ENCODE measurements at regions not wholly inside any gene's neighbourhood (a gene's known extent, or its start where the extent isn't known, plus 50 kb on each side); places are given as distances from the start of the nearest gene placed in this dataset.

GRCh38 chr12:27907766-27908165 lies 64.8 kb downstream of the PTHLH start:
- DNase-seq (no peak), ATAC-seq (no peak)
- no peak overlapping the region for H3K4me3 Mint-ChIP-seq
- no peaks in the 10 kb centered on the region for H3K4me1 Mint-ChIP-seq
- peaks cover 10% of the 10 kb centered on the region for H3K27me3 Mint-ChIP-seq
- no peaks in the 10 kb centered on the region for H3K36me3 Mint-ChIP-seq (ENCODE audit: low read depth)
- no peak overlapping the region for H3K27ac Mint-ChIP-seq
- H3K9me3 ChIP-seq (ENCODE audit: control insufficient read depth, low read length, poor library complexity, severe bottlenecking): no peaks in the 10 kb centered on the region

DNA sequence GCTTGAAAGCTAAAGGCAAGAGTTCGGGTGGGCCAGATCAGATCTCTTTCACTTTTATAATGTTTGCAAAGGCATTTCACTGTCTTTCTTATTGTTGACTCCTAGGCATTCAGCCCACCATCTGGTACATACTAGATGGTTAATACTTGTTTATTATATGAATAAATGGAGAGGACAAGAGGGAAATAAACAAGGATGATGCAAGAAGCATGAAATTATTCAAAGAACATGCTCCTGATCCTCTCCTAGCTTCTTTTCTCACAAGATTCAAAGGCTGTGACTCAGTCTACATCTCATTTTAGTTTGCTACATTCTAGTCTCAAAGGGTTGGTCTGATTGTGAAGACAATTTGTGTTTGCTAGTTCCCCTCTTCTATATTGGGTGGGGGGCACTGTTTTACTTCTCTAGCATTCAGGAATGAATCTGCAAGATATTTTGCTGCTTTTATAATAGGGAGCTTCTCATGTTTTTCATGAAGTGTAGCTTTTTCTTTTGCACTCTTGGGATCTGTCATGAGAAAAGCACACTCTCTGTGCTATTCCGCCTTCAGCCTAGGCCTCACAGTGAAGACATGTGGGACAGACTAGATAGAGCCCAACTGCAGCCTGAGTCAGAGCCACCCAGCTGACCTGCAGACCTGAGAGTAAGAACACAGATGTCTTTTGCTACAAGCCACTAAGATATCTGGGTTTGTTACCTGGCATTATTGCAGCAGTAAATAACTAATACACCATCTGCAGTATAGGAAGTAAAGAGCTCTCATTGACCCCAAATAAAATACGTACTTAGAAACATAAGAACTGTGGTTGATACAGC lies 65.7 kb downstream of the PTHLH start:
- H3K27ac Mint-ChIP-seq: no peak overlapping the region
- H3K27me3 Mint-ChIP-seq: peaks cover 14% of the 10 kb centered on the region
- no peak overlapping the region for H3K4me3 Mint-ChIP-seq
- no peaks in the 10 kb centered on the region for H3K36me3 Mint-ChIP-seq (ENCODE audit: low read depth)
- H3K9me3 ChIP-seq (ENCODE audit: control insufficient read depth, low read length, poor library complexity, severe bottlenecking): no peaks in the 10 kb centered on the region
- ATAC-seq: no peak
- no peak for DNase-seq
- H3K4me1 Mint-ChIP-seq: no peaks in the 10 kb centered on the region

DNA sequence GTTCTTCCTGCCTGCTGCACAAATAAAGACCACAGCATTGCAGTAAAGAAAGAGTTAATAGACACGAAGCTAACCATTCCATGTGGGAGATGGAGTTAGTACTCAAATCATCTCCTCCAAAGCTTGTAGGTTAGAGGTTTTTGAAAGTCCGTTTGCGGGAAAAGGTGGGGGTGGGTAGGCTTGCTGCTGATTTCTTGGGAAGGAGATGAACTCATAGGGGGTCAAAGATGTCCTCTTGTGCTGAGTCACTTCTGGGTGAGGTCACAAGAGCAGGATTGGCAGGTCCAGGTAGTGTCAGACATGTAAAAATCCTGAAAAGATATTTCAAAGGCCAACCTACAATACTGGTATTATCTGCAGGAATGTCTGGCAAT lies 66.4 kb downstream of the PTHLH start:
- H3K36me3 Mint-ChIP-seq (ENCODE audit: low read depth): no peaks in the 10 kb centered on the region
- H3K27ac Mint-ChIP-seq: no peak overlapping the region
- no peak overlapping the region for H3K4me3 Mint-ChIP-seq
- peaks cover 14% of the 10 kb centered on the region for H3K27me3 Mint-ChIP-seq
- DNase-seq (no peak), ATAC-seq (no peak)
- no peaks in the 10 kb centered on the region for H3K4me1 Mint-ChIP-seq
- H3K9me3 ChIP-seq (ENCODE audit: control insufficient read depth, low read length, poor library complexity, severe bottlenecking): no peaks in the 10 kb centered on the region

- no peak for ATAC-seq
- peaks cover 14% of the 10 kb centered on the region for H3K27me3 Mint-ChIP-seq
- DNase-seq: no peak
- H3K4me3 Mint-ChIP-seq: no peak overlapping the region
- H3K36me3 Mint-ChIP-seq (ENCODE audit: low read depth): no peaks in the 10 kb centered on the region
- H3K27ac Mint-ChIP-seq: no peak overlapping the region
- H3K4me1 Mint-ChIP-seq: no peaks in the 10 kb centered on the region
- no peaks in the 10 kb centered on the region for H3K9me3 ChIP-seq (ENCODE audit: control insufficient read depth, low read length, poor library complexity, severe bottlenecking)
Observed at GRCh38 chr12:27905285-27906126, 67.0 kb downstream of the PTHLH start.

GRCh38 chr12:27902651-27903050 lies 69.9 kb downstream of the PTHLH start:
- peaks cover 10% of the 10 kb centered on the region for H3K27me3 Mint-ChIP-seq
- no peak overlapping the region for H3K4me3 Mint-ChIP-seq
- no peaks in the 10 kb centered on the region for H3K4me1 Mint-ChIP-seq
- ATAC-seq: no peak
- no peak overlapping the region for H3K27ac Mint-ChIP-seq
- DNase-seq: no peak
- H3K9me3 ChIP-seq (ENCODE audit: control insufficient read depth, low read length, poor library complexity, severe bottlenecking): no peaks in the 10 kb centered on the region
- H3K36me3 Mint-ChIP-seq (ENCODE audit: low read depth): no peaks in the 10 kb centered on the region

- H3K9me3 ChIP-seq (ENCODE audit: control insufficient read depth, low read length, poor library complexity, severe bottlenecking): no peaks in the 10 kb centered on the region
- no peak for DNase-seq
- ATAC-seq: no peak
- no peaks in the 10 kb centered on the region for H3K4me1 Mint-ChIP-seq
- no peak overlapping the region for H3K4me3 Mint-ChIP-seq
- H3K36me3 Mint-ChIP-seq (ENCODE audit: low read depth): no peaks in the 10 kb centered on the region
- H3K27me3 Mint-ChIP-seq: peaks cover 10% of the 10 kb centered on the region
- no peak overlapping the region for H3K27ac Mint-ChIP-seq
Observed at GRCh38 chr12:27901959-27902358, 70.6 kb downstream of the PTHLH start.

- Mint-ChIP-seq H3K4me1 (no peaks in the 10 kb centered on the region), H3K27me3 (peaks cover 10% of the 10 kb centered on the region), H3K4me3 (no peak overlapping the region), H3K36me3 (ENCODE audit: low read depth) (no peaks in the 10 kb centered on the region), H3K27ac (no peak overlapping the region)
- no peaks in the 10 kb centered on the region for H3K9me3 ChIP-seq (ENCODE audit: control insufficient read depth, low read length, poor library complexity, severe bottlenecking)
- no peak for DNase-seq
- ATAC-seq: no peak
Observed at GRCh38 chr12:27900920-27901879, 71.3 kb downstream of the PTHLH start.

- H3K9me3 ChIP-seq (ENCODE audit: control insufficient read depth, low read length, poor library complexity, severe bottlenecking): peaks cover 4% of the 10 kb centered on the region
- Mint-ChIP-seq H3K27me3 (peaks cover 10% of the 10 kb centered on the region), H3K4me3 (no peak overlapping the region), H3K27ac (no peak overlapping the region), H3K4me1 (no peaks in the 10 kb centered on the region), H3K36me3 (ENCODE audit: low read depth) (peaks cover 3% of the 10 kb centered on the region)
- DNase-seq: no peak
- ATAC-seq: no peak
Observed at GRCh38 chr12:27899151-27899661, 73.3 kb downstream of the PTHLH start.

DNA sequence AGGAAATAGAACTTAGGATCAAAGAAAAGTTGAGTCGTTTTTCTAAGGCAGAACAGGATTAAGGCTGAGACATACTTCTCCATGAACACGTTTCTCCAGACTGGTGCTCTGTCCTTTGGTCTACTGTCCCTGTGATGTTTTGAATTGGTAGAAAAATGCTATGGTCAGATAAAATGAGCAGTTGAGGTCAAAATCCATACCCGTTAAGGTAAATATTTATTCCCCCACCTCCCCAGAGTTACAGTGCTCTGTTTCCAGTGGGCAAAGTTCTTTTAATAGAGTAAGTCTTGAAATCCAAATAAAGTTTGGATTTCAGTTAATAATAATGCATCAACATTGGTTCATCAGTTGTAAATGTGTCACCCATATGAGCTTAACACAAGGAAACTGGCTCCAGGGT lies 74.5 kb downstream of the PTHLH start:
- no peak overlapping the region for H3K27ac Mint-ChIP-seq
- H3K4me1 Mint-ChIP-seq: no peaks in the 10 kb centered on the region
- ATAC-seq: no peak
- peaks cover 3% of the 10 kb centered on the region for H3K36me3 Mint-ChIP-seq (ENCODE audit: low read depth)
- no peak overlapping the region for H3K4me3 Mint-ChIP-seq
- H3K9me3 ChIP-seq (ENCODE audit: control insufficient read depth, low read length, poor library complexity, severe bottlenecking): peaks cover 4% of the 10 kb centered on the region
- peaks cover 4% of the 10 kb centered on the region for H3K27me3 Mint-ChIP-seq
- DNase-seq: no peak

DNA sequence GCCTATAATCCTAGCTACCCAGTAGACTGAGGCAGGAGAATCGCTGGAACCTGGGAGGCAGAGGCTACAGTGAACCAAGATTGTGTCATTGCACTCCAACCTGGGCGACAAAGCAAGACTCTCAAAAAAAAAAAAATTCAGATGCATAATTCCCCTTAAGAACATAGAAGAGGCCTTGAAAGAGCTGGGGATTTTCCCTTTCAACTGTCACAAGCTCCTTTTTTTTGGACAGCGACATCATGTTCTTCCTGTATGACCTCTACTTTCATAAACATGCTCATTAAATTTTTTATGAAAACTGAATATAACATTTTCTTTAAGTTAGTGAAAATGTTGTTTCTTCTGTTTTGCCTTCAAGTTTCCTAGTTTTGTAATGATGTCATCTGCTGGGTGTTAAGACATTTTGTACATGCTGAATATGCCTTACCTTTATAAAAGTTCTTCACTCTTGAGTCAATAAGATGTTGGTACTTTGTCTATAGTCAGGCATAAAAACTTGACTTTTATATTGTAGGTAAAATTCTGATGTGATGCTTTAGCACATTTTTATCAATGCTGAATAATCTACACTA lies 76.0 kb downstream of the PTHLH start:
- Mint-ChIP-seq H3K27ac (no peak overlapping the region), H3K36me3 (ENCODE audit: low read depth) (peaks cover 3% of the 10 kb centered on the region), H3K27me3 (no peaks in the 10 kb centered on the region), H3K4me1 (no peaks in the 10 kb centered on the region), H3K4me3 (no peak overlapping the region)
- no peak for ATAC-seq
- DNase-seq: no peak
- peaks cover 4% of the 10 kb centered on the region for H3K9me3 ChIP-seq (ENCODE audit: control insufficient read depth, low read length, poor library complexity, severe bottlenecking)

- H3K27me3 Mint-ChIP-seq: no peaks in the 10 kb centered on the region
- no peak overlapping the region for H3K27ac Mint-ChIP-seq
- peaks cover 4% of the 10 kb centered on the region for H3K9me3 ChIP-seq (ENCODE audit: control insufficient read depth, low read length, poor library complexity, severe bottlenecking)
- H3K4me3 Mint-ChIP-seq: no peak overlapping the region
- no peak for ATAC-seq
- DNase-seq: no peak
- no peaks in the 10 kb centered on the region for H3K4me1 Mint-ChIP-seq
- H3K36me3 Mint-ChIP-seq (ENCODE audit: low read depth): peaks cover 3% of the 10 kb centered on the region
Observed at GRCh38 chr12:27894309-27894708, 78.2 kb downstream of the PTHLH start.

DNA sequence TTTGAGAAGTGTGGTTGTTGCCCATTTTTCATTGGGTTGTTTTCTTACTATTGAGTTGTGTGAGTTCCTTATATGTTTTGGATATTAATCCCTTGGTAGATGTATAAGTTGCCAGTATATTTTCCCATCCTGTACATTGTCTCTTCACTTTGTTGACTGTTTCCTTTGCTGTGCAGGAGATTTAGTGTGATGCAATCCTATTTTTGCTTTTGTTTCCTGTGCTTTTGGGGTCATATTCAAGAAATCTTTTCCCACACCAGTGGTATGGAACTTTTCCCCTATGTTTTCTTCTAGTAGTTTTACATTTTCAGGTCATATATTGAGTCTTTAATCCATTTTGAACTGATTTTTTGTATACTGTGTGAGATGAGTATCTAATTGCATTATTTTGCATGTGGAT lies 92.8 kb downstream of the PTHLH start:
- H3K9me3 ChIP-seq (ENCODE audit: control insufficient read depth, low read length, poor library complexity, severe bottlenecking): no peaks in the 10 kb centered on the region
- no peaks in the 10 kb centered on the region for H3K27me3 Mint-ChIP-seq
- no peak overlapping the region for H3K27ac Mint-ChIP-seq
- ATAC-seq (no peak), DNase-seq (no peak)
- H3K4me3 Mint-ChIP-seq: no peak overlapping the region
- no peaks in the 10 kb centered on the region for H3K36me3 Mint-ChIP-seq (ENCODE audit: low read depth)
- H3K4me1 Mint-ChIP-seq: no peaks in the 10 kb centered on the region
